DOHH2 (cell line): ENCODE measurements at regions not wholly inside any gene's neighbourhood (a gene's known extent, or its start where the extent isn't known, plus 50 kb on each side); places are given as distances from the start of the nearest gene placed in this dataset.

Experiments
- H3F3A ChIP-seq: fragments of 200-600 bp; sonication (generic), shearing (Covaris generic); 2 replicates; pipeline ENCODE4 v1.6.0; 2016; ENCODE audit warnings: antibody characterized with exemption, mild to moderate bottlenecking; ENCODE audit not compliant: control insufficient read depth, insufficient read depth
- H3K27ac ChIP-seq: fragments of 200-600 bp; sonication (generic); 2 replicates; pipeline ENCODE4 v1.5.1; 2014; ENCODE audit warnings: low read depth, mild to moderate bottlenecking, low read length, moderate library complexity
- H3K27me3 ChIP-seq: fragments of 200-600 bp; sonication (generic); 2 replicates; pipeline ENCODE4 v1.6.1; 2014; ENCODE audit warnings: mild to moderate bottlenecking, low read length, mixed read lengths; ENCODE audit not compliant: control insufficient read depth
- H3K36me3 ChIP-seq: fragments of 200-600 bp; sonication (generic); 2 replicates; pipeline ENCODE4 v1.6.1; 2014; ENCODE audit warnings: mild to moderate bottlenecking, low read length, moderate library complexity, mixed read lengths; ENCODE audit not compliant: control insufficient read depth
- H3K4me1 ChIP-seq: fragments of 200-600 bp; sonication (generic); 2 replicates; pipeline ENCODE4 v1.6.1; 2014; ENCODE audit warnings: mild to moderate bottlenecking, low read length, mixed read lengths; ENCODE audit not compliant: control insufficient read depth
- H3K4me2 ChIP-seq: fragments of 200-600 bp; sonication (generic); 2 replicates; pipeline ENCODE4 v1.6.0; 2014; ENCODE audit warnings: mild to moderate bottlenecking, low read length, moderate library complexity
- H3K4me3 ChIP-seq: fragments of 200-600 bp; sonication (generic); 2 replicates; pipeline ENCODE4 v1.5.1; 2014; ENCODE audit warnings: mild to moderate bottlenecking, low read length, mixed read lengths
- H3K79me2 ChIP-seq: fragments of 200-600 bp; sonication (generic); 2 replicates; pipeline ENCODE4 v1.6.1; 2014; ENCODE audit warnings: mild to moderate bottlenecking, low read length, mixed read lengths; ENCODE audit not compliant: control insufficient read depth
- H3K9me2 ChIP-seq: fragments of 200-600 bp; sonication (generic); replicated peaks from 2 replicates; pipeline ENCODE4 v1.6.1; 2014; ENCODE audit warnings: mild to moderate bottlenecking, low read length, mixed read lengths; ENCODE audit not compliant: control insufficient read depth
- H3K9me3 ChIP-seq: fragments of 200-600 bp; sonication (generic); 2 replicates; pipeline ENCODE4 v1.6.1; 2014; ENCODE audit warnings: antibody characterized with exemption, low read length, mixed read lengths; ENCODE audit not compliant: control insufficient read depth, insufficient read depth
- H4K20me1 ChIP-seq: fragments of 200-600 bp; sonication (generic); 2 replicates; pipeline ENCODE4 v1.6.0; 2014; ENCODE audit warnings: low read depth, mild to moderate bottlenecking, antibody characterized with exemption, low read length, moderate library complexity; ENCODE audit not compliant: control insufficient read depth, insufficient read depth
- CTCF ChIP-seq: fragments of 200-600 bp; sonication (generic); IDR thresholded peaks from one replicate; pipeline ENCODE4 v1.5.1; 2014; ENCODE audit warnings: antibody characterized with exemption, mild to moderate bottlenecking, low read depth, low read length; ENCODE audit not compliant: poor library complexity, severe bottlenecking
- EZH2phosphoT487 ChIP-seq: fragments of 200-600 bp; sonication (generic); IDR thresholded peaks from 2 replicates; pipeline ENCODE4 v1.6.1; 2017; ENCODE audit warnings: borderline replicate concordance, mild to moderate bottlenecking, antibody characterized with exemption, low read length, moderate library complexity, mixed read lengths

- Histone ChIP-seq H3F3A (no peaks in the 10 kb centered on the region), H3K27me3 (no peaks in the 10 kb centered on the region), H3K4me3 (no peak overlapping the region), H3K4me1 (no peaks in the 10 kb centered on the region), H3K27ac (no peak overlapping the region), H3K4me2 (no peak overlapping the region), H3K36me3 (no peaks in the 10 kb centered on the region), H3K79me2 (no peaks in the 10 kb centered on the region), H3K9me2 (no peaks in the 10 kb centered on the region), H4K20me1 (no peaks in the 10 kb centered on the region), H3K9me3 (no peaks in the 10 kb centered on the region)
- no peak for TF ChIP-seq CTCF
- TF ChIP-seq EZH2phosphoT487: no peak
These were observed 363.0 kb upstream of the FANCL start for GRCh38 chr2:58604096-58604495.

- H3K27ac ChIP-seq: no peak overlapping the region
- TF ChIP-seq CTCF (no peak), EZH2phosphoT487 (no peak)
- no peaks in the 10 kb centered on the region for H3K36me3 ChIP-seq
- no peaks in the 10 kb centered on the region for H3K27me3 ChIP-seq
- no peak overlapping the region for H3K4me2 ChIP-seq
- H3K9me3 ChIP-seq: no peaks in the 10 kb centered on the region
- H4K20me1 ChIP-seq: no peaks in the 10 kb centered on the region
- H3F3A ChIP-seq: no peaks in the 10 kb centered on the region
- H3K4me1 ChIP-seq: no peaks in the 10 kb centered on the region
- no peaks in the 10 kb centered on the region for H3K79me2 ChIP-seq
- no peak overlapping the region for H3K4me3 ChIP-seq
- no peaks in the 10 kb centered on the region for H3K9me2 ChIP-seq
These were observed 359.9 kb upstream of the FANCL start for GRCh38 chr2:58601017-58601416.

GRCh38 chr2:58598171-58598570 is 357.0 kb upstream of the FANCL start:
- TF ChIP-seq CTCF (no peak), EZH2phosphoT487 (no peak)
- Histone ChIP-seq H3K4me3 (no peak overlapping the region), H4K20me1 (no peaks in the 10 kb centered on the region), H3K36me3 (no peaks in the 10 kb centered on the region), H3F3A (no peaks in the 10 kb centered on the region), H3K4me1 (no peaks in the 10 kb centered on the region), H3K9me2 (no peaks in the 10 kb centered on the region), H3K27ac (no peak overlapping the region), H3K79me2 (no peaks in the 10 kb centered on the region), H3K9me3 (no peaks in the 10 kb centered on the region), H3K27me3 (no peaks in the 10 kb centered on the region), H3K4me2 (no peak overlapping the region)

GRCh38 chr2:58595714-58596113 is 354.6 kb upstream of the FANCL start:
- no peaks in the 10 kb centered on the region for H3K27me3 ChIP-seq
- TF ChIP-seq EZH2phosphoT487 (no peak), CTCF (no peak)
- no peak overlapping the region for H3K4me3 ChIP-seq
- no peak overlapping the region for H3K27ac ChIP-seq
- no peak overlapping the region for H3K4me2 ChIP-seq
- no peaks in the 10 kb centered on the region for H3K9me2 ChIP-seq
- no peaks in the 10 kb centered on the region for H3K79me2 ChIP-seq
- H4K20me1 ChIP-seq: no peaks in the 10 kb centered on the region
- H3K4me1 ChIP-seq: no peaks in the 10 kb centered on the region
- no peaks in the 10 kb centered on the region for H3F3A ChIP-seq
- H3K9me3 ChIP-seq: no peaks in the 10 kb centered on the region
- no peaks in the 10 kb centered on the region for H3K36me3 ChIP-seq
